ENCODE measurements at regions not wholly inside any gene's neighbourhood (a gene's known extent, or its start where the extent isn't known, plus 50 kb on each side); places are given as distances from the start of the nearest gene placed in this dataset.

- TF ChIP-seq PREB (CRISPR knock-in tag; IDR thresholded peaks at IDR 0.05; ENCODE audit: borderline replicate concordance) = no peak
- no peak for TF ChIP-seq CTCF (IDR thresholded peaks at IDR 0.05)
- TF ChIP-seq FOXP4 (CRISPR knock-in tag; IDR thresholded peaks at IDR 0.05) = no peak
- TF ChIP-seq E2F4 (CRISPR knock-in tag; IDR thresholded peaks at IDR 0.05; ENCODE audit: borderline replicate concordance, low read depth) = no peak
- TF ChIP-seq USF1 (CRISPR knock-in tag; IDR thresholded peaks at IDR 0.05) = no peak
- TF ChIP-seq GABPB1 (CRISPR knock-in tag; IDR thresholded peaks at IDR 0.05) = no peak
- no peak for TF ChIP-seq E2F1 (CRISPR knock-in tag; IDR thresholded peaks at IDR 0.05)
- TF ChIP-seq SMAD4 (CRISPR knock-in tag; IDR thresholded peaks at IDR 0.05) = no peak
- no peak for TF ChIP-seq ZNF425 (CRISPR knock-in tag; conservative IDR thresholded peaks at IDR 0.05)
Observed at GRCh38 chr13:88176231-88176630, 505.1 kb downstream of the SLITRK5 start.
